Activated CD4-positive, alpha-beta T cell treated with anti-CD3 and anti-CD28 coated beads for 48 hours (primary cell): ENCODE measurements at regions not wholly inside any gene's neighbourhood (a gene's known extent, or its start where the extent isn't known, plus 50 kb on each side); places are given as distances from the start of the nearest gene placed in this dataset.

Source experiments
- DNase-seq: peaks from one replicate; pipeline ENCODE4 v3.0.0-alpha.2; 2020

DNA sequence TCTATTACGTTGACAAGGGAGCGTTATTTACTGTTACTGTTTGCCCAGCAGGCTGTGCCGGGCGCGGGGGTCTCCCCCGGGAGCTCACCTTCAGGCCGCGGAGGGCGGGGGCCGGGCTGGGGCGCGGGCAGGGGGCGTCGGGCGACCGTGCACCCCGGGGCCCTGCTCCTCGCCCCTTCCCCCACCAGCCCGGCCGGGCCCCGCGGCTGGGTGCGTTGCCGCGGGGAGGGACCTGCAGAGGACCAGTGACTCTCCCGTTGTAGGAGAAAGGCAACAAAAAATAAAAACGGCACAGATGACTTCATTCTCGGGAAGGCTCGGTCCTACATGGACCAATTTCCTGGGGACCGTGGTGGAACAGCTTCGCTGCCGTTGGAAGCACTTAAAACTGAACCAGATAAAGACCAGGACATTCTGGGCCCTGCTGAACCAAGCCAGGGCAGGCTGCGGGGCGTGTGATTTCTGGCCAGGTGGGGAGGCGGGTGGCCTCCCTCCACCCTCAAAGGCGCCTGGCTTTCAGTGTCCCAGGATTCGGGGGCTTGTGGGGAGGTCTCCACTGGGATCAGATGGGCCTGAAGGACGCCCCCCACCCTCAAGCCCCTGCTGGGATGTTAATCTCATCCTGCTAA, 57.4 kb downstream of the IGLL1 start:
- DNase-seq, result no peak

DNA sequence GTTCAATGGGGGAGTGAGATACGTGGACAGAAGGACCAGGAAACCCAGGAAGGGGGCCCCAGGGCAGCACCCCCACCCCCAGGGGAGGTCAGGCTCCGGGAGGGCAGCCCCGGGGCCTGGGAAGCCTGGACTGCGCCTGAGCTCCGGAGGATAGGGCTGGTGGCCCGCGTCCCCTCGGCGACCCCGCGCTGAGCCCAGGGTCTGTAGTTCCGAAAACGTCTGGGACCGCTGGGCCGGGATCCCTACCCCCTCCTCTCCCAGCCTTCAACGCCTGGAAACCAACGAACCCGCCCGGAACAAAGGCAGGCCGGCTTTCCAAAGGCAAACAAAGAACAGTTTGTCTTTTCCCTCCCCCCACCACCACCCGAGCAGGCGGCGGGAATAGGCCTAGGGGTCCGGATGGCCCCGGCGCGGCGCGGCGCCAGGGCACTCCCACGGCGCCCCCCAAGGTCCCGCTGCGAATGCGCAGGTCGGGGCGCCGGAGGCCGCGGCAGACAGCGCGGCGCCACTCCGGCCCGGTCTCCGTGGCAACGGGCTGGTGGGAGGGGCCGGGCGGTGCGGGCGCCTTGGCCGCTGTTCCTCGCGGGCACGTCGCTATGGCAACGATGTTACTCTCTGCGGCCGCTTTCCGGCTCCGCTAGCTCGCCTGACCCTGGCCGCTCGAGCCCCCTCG, 58.5 kb downstream of the IGLL1 start:
- DNase-seq, result peak; percentile 77

DNA sequence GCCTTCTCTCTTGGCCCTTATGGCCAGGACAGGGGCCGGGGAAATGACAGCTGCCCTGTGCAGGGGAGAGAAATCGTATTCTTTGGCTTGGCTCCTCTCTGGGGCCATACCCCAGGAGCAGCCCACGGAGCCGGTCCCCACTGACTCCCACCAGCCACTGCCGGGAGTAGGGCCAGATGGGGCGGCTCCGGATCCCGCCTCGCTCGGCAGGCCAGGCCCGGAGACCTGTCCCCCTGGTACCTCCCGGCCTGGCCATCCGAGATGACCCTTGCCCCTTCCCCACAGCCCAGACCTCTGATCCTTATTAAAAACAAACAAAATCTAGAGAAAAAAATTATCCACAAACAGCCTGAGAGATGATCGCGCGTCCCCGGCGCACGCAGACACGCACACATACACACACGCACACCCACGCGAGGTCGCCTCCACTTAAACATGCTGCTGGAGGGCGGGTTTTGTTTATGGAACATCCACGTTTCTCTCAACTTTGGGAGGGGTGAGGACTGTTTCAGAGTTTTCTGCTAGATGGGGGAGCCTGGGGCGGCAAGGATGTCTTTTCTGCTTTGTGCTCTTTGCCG, 59.1 kb downstream of the IGLL1 start:
- DNase-seq, result no peak

DNA sequence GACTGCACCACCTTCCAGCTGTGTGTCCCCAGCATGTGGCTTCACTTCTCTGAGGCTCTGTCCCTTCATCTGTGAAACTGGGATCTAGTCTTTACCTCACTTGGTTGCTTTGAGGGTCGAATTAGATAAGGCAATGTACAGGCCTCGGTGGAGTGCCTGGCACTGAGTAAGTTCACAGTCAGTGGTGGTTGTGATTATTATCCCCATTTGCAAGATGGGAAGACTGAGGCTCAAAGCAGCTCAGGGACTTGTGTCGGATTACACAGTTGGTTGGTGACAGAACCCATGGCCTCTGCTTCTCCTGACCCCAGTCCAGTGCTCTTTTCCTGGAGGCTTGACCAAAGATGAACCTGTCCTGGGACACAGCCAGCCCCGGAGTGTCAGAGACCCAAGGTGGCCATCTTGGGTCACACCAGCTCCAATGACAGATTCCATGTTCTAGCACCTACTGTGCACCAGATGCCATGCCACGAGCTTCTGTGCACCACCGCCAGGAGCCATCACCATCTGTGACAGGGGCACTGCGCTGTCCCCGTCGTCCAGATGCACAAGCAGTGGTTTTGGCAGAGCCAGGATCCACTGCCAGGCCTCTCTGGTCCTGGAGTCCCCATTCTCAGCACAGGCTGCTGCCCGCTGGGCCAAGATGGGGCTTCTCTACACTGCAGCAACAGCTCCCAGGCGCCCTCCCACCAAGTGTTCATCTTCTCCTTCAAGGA, 60.5 kb downstream of the IGLL1 start:
- DNase-seq, result no peak

DNA sequence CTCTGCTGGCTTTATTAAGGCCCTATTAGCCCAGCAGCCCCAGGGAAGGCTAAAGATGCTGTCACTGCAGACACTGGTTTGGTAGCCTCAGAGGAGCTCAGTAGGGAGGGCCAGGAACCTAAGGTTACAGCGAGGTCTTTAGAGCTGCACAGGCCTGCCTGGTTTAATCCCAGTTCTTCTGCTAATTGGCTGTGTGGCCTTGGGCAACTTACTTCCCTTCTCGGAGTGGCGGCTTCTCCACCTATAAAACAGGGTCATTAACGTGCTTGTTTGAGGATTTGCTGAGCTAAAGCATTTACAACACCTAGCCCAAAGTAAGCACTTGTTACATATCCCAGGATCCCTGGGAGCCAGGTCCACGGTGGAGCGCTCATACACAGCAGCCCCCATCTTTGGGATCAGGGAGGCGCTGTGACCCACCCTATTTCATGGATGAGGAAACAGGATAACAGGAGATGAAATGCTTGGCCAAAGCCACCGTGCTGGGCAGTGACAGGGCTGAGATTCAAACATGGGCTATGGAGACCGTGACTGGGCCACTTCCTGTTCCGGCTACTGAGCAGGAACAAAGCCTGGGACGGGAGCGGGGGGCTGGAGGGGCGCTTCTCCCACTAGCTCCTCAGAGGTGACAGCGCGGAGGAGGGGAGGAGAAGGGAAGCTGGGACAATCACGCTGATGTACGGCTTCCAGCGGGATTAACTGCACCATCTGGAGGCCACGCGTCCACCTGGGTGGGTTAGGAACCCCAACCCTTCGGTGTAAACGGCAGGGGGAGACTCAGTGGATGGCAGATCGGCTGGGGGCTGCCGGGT, 61.5 kb downstream of the IGLL1 start:
- no peak for DNase-seq

DNA sequence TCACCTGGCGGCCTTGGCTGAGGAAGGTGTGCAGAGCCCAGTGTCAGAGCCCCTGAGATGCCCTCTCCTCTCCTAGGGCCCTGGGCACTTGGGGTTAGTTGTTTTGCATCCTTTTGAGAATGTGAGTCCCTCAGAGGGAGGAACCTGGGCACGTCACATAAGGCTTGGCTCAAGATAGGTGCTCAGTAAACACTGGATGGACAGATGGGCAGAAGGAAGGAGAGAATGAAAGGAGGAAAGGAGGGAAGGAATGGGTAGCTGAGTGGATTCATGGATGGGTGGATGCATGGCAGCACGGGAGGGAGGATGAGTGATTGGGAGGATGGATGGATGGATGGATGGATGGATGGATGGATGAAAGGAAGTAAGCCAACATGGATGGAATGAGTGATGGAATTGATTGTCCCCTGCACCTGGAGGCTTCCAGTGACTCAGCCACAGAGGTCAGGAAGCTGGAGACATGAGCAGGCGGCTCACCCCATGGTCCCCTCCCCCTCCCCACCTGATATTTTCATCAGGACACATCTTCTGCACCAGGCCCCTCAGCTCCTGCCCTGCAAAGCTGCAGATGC, 62.2 kb downstream of the IGLL1 start:
- no peak for DNase-seq

DNA sequence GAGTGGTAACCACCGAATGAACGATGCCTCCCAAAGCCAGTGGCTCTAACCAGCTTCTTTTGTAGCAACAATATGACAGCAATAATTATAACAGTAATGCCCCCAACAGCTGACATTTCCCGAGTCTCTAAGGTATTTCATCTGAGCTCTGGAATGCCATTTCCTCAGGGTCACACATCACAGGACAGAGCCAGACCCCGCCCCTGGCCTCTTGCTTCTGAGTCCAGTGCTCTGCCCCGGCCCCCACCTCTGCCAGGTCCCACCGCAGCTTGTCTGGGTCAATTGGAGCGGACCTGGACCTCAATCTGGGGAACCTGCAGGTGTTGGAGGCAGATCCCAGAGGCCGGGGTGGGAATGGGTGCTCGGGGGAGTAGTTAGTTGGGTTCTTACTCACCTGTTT, 63.8 kb downstream of the IGLL1 start:
- DNase-seq, result no peak

DNA sequence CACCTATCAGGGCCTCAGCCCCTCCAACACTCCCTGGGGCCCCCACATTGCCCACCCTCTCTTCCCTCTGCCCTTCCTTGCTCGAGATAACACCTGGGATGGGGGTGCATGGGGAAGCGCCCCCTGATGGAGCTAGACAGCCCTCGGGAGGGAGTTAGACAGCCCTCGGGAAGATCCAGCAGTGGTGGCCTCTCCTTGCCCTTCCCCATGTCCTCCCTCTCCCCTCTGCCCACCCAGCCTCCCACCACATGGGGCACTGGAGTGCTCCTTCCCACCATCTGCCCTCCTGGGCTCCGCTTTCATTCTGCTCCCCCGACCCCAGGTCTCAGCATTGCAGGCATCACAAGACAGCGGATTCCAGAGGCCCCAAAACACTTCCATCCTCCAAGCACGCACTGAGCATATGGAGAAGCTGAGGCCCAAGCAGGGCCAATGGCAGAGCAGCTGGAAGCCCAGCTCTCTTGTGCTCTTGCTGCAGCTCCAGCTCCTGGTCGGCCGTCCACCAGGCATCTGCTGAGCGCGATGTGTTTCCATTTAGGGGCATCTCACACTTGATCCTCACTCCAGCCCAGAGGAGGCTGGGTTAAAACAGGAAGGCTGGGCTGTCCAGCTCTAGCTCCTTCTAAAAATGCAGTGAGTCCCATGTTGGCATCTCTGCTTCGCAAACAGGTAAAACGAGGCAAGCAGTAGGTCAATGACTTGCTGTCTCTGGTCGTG, 65.6 kb downstream of the IGLL1 start:
- DNase-seq, result no peak

DNA sequence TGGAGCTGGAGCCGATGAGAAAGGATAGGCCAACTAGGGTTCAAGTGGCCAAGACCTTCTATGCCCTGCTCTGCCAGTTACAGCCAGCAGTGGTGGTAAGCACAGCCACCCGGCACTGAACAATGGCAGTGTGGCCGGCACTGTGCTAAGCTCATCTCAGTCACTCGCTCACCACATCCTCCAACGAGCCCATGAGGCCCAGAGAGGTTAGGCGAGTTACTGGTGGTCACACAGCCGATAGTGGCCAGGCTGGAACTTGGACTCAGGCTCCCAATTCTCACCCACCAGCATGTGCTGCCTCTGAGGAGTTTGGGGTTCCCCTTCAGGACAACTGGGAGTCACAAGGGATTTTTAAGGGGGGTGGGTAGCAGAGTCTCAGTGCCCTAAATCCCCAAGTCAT, 66.4 kb downstream of the IGLL1 start:
- no peak for DNase-seq

DNA sequence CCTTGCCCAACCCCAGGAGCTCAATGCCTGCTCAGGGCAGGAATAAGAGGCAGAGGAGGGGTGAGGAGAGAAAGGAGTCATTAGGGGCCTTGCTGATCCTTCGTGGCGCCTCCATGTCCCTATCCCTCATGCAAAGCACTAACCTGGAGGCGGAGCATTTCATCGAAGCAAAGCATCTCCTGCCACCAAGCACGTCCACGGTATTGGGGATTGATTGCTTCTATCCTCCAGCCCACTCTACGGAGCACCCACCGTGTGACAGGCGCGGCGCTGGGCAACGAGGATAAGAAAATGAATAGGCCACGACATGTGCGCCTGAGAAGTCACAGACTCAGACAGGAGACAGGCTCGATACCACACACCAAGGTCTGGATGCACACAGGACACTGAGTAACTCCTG, 67.0 kb downstream of the IGLL1 start:
- DNase-seq, result no peak

DNA sequence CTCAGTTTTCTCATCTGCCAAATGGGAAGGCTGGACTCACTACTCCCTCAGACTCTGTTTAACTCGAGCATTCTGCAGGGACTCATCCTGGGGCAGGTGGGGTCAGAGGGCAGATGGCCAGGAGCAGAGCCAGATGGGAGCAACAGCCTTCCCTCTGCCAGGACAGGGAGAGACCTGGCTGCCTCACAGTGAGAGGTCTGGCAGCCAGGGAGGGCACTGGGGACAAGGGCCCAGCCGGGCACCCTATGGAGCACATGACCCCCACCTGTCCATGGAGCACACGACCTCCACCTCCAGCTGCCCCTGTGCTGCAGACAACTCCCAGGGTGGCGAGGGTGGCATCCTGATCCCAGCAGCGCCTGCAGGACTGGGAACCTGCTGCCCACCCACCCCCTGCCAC, 67.4 kb downstream of the IGLL1 start:
- no peak for DNase-seq

DNA sequence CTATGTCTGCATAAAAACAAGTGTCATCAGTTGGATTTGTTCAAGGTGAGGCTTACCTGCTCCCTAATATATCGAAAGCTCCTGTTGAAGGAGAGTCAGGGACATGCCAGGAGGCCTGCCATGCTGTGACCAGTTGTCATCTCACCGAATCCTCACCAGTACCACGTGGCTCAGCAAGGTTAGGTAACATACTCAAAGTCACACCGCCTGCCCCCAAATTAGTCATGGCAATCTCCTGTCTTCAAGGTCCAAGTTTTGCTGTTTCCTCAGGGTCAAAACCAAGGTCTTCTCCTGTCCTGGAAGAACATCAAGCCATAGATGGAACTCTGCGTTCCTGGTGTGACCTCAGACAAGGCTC, 67.8 kb downstream of the IGLL1 start:
- DNase-seq, result no peak

DNA sequence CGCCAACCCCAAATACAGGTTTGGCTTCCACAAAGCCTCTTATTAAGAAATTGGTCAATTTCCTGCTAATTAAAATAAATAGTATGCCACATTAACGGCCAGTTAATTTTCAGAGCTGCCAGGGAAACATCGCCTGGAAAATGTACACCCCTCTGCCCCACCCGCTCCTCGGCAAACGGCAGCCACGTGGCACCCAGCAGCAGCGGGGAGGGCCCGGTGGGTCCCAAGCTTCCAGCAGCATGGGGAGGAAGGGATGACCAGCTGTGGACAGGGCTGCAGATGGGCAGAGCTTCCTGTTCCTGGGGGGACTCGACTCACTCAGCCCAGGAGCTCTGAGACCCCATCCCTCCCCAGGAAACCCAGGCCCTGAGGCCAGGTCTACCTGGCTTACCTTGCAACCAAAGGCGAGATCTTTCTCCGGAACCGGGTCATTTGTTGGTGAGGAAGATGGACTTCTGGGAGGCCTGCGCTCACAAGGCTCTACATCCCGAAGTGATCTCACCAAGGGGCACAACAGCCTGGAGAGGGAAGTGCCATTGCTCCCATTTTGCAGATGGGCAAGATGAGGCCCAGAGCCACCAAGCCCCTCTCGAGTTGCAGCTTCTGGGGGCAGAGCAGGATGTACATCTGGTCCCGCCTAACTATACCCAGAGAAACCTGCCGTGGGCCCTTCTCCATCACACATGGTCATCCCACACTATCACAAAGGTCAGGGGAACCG, 68.3 kb downstream of the IGLL1 start:
- no peak for DNase-seq

DNA sequence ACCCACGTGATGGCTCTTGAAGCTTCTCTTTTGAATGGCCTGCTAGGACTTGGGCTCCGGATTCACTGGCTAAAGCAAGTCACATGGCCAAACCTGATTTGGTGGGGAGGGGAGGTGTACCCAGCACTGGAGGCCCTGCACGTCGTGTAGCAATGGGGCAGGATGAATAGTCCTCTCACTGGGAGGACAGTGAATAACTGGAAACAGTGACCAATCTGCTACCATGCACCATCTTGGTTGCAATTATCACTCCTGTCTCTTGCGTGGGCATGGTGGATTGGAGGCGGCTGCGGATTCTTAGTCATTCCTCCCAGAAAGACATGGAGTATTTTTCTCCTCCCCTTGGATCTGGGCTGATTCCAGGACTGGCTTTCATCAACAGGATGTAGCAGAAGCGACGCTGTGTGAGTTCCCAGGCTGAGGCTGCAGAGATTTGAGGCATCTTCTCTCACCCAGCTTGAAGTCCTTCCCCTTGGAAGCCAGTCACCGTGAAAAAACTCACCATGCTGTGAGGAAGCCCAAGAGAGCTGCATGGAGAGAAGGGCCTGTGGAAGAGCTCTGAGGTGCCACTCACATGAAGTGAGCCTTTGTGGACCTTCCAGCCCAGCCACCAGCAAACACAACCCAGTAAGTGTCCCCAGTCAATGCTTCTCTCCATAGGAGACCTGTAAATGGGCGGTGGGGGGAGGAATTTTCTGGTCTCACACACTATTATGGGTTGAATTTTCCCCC, 70.4 kb downstream of the IGLL1 start:
- no peak for DNase-seq

DNA sequence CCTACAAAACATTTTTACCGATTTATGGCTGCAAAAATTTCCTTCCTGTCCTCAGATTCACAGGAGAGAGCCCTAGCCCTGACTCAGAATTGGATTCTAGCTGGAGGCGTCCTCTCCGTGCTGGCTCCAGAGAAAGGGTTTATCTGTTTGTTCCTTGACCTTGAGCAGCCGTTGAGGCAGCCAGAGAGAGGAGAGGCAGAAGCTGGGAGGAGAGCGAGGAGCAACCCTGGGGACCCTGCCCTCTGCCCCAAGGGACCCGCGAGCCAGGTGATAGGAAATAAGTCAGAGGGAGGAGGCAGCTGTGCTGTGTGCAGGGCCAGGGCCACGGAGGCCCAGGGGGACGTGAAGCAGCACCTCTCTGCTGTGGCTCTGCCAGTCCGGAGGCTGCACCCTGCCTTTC, 75.6 kb downstream of the IGLL1 start:
- DNase-seq, result no peak

DNA sequence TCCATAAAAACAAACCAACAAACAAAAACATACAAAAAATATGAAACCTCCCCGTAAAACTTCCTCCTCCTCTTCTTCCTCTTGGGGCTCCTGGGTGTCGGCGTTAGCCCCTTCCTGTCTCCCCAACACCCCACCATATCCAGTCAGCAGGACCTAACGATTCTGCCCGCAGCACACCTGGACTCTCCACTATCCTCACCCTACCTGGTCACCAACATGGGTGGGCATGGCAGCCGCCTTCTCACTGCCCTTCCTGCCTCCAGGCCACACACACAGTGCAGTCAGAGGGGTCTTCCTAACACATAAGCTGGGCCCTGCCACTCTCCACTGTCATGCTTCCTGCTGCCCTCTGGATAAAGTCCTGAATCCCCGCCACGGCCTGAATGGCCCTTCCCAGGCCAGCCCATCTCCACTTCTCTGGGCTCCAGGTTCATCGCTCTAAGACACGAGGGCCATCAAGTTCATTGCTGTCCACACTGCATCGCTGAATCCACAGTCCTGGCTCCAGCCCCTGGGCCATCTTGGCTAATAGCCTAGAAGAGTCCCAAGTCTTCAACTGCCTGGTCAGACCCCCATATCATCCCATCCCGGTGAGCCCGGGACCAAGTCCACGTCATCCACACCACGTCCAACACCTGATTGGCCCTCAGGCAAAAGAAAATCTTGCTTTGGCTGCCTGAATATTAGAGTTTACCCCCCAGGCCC, 76.2 kb downstream of the IGLL1 start:
- no peak for DNase-seq

DNA sequence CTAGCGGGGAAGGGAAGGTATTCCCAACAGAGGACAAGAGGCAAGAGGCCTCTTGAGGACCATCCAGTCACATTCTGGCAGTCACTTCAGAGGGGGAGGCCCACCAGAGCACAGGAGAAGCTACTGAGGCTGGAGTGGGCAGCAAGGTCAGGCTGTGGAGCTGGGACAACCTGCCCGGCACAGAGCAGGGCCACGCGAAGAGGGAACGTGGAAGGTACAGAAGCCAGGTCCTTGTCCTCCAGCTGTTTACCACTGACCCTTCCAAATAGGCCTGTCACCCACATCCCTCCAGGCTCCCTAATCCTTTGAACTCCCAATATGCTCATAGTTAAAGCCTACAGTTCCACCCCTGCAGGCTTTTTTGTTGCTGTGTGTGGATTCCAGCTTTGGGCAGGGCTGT, 76.9 kb downstream of the IGLL1 start:
- no peak for DNase-seq

DNA sequence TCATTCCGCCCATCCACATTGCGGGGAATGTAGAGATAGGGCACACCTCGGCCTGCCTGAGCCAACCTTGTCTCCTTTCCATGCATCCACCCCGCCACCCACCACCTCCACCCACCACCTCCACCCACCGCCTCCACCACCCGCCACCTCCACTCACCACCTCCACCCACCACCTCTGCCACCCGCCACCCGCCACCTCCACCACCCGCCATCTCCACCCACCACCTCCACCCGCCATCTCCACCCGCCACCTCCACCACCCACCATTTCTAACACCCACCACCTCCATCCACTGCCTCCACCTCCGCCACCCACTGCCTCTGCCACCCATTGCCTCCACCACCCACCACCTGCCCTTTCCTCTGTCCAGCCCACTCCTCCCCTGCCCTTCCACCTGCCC, 78.4 kb downstream of the IGLL1 start:
- DNase-seq, result no peak

DNA sequence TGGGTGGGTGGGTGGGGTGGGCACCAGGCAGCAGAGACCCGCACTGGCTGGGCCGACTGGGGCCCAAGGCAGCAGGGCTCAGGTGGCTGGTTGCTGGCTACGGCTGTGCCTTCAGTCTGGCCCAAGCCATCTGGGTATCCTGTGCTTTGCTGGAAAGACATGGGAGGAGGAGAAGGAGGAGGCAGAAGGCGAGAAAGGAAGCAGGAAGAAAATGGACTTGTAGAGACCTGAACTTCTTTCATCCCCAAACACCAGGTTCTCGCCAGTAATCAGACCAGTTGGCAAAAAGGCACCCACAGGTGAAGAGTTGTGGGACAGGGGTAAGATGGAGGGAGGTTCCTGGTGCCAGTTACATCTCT, 78.8 kb downstream of the IGLL1 start:
- DNase-seq, result no peak
